ENCODE measurements at regions not wholly inside any gene's neighbourhood (a gene's known extent, or its start where the extent isn't known, plus 50 kb on each side); places are given as distances from the start of the nearest gene placed in this dataset.

DNA sequence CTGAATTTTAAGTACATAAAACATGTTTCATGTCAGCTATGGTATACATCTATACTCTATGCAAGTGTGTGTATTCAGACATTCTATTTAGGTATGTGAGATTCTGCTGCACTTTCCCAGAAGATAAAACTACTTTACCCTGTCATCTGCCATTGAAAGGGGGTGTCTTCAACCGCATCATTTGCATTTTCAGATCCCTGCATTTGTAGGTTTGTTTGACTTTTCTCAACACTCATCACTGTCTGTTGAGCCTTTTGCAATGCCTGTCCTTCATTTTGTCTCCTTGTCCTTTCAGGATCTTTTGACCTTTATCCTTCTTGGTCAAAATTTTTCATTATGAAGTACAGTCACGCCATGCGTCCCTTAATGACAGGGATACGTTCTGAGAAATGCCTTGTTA lies 103.5 kb downstream of the TMA16 start:
- no peak overlapping the region for H3K9ac ChIP-seq (ENCODE audit: low read length in 3 of 3)
- H3K27ac ChIP-seq (ENCODE audit: low read depth in 2 of 2, low read length in 2 of 2), result no peak overlapping the region
- H3K4me3 ChIP-seq (ENCODE audit: low read length in 3 of 3), result no peak overlapping the region
- intact Hi-C loops (cut with DNase I), result no loop called here
- no peaks in the 10 kb centered on the region for H3K9me3 ChIP-seq (ENCODE audit: control insufficient read depth in 2 of 3, insufficient read depth in 1 of 3, low read length in 3 of 3)
- no peaks in the 10 kb centered on the region for H3K27me3 ChIP-seq (ENCODE audit: control insufficient read depth, insufficient read depth, low read length)
- no peak for FAIRE-seq
- TF ChIP-seq, protein P1, sequence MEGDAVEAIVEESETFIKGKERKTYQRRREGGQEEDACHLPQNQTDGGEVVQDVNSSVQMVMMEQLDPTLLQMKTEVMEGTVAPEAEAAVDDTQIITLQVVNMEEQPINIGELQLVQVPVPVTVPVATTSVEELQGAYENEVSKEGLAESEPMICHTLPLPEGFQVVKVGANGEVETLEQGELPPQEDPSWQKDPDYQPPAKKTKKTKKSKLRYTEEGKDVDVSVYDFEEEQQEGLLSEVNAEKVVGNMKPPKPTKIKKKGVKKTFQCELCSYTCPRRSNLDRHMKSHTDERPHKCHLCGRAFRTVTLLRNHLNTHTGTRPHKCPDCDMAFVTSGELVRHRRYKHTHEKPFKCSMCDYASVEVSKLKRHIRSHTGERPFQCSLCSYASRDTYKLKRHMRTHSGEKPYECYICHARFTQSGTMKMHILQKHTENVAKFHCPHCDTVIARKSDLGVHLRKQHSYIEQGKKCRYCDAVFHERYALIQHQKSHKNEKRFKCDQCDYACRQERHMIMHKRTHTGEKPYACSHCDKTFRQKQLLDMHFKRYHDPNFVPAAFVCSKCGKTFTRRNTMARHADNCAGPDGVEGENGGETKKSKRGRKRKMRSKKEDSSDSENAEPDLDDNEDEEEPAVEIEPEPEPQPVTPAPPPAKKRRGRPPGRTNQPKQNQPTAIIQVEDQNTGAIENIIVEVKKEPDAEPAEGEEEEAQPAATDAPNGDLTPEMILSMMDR (IDR thresholded peaks at IDR 0.05; ENCODE audit: borderline replicate concordance, extremely low read depth, insufficient read depth), result no peak
- H3K4me1 ChIP-seq (ENCODE audit: control insufficient read depth in 2 of 3, insufficient read depth in 2 of 3, low read depth in 1 of 3, low read length in 3 of 3), result no peaks in the 10 kb centered on the region
- DNase-seq, result no peak
- H3K36me3 ChIP-seq (ENCODE audit: control insufficient read depth in 2 of 3, insufficient read depth in 3 of 3, low read length in 3 of 3), result no peaks in the 10 kb centered on the region

DNA sequence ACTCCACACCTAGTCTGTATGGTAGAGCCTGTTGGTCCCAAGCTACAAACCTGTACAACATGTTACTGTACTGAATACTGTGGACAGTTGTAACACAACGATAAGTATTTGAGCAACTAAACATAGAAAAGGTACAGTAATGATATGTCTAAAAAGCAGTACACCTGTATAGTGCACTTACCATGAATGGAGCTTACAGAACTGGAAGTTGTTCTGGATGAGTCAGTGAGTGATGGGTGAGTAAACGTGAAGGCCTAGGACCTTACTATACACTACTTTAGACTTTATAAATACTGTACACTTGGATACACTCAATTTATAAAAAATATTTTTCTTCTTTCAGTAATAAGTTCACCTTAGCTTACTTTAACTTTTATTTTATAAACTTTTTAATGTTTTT lies 104.0 kb downstream of the TMA16 start:
- H3K27me3 ChIP-seq (ENCODE audit: control insufficient read depth, insufficient read depth, low read length), result no peaks in the 10 kb centered on the region
- H3K4me3 ChIP-seq (ENCODE audit: low read length in 3 of 3), result no peak overlapping the region
- H3K27ac ChIP-seq (ENCODE audit: low read depth in 2 of 2, low read length in 2 of 2), result no peak overlapping the region
- DNase-seq, result no peak
- H3K9ac ChIP-seq (ENCODE audit: low read length in 3 of 3), result no peak overlapping the region
- H3K36me3 ChIP-seq (ENCODE audit: control insufficient read depth in 2 of 3, insufficient read depth in 3 of 3, low read length in 3 of 3), result no peaks in the 10 kb centered on the region
- FAIRE-seq, result no peak
- H3K4me1 ChIP-seq (ENCODE audit: control insufficient read depth in 2 of 3, insufficient read depth in 2 of 3, low read depth in 1 of 3, low read length in 3 of 3), result no peaks in the 10 kb centered on the region
- TF ChIP-seq, protein P1 (IDR thresholded peaks at IDR 0.05; ENCODE audit: borderline replicate concordance, extremely low read depth, insufficient read depth), result no peak
- no peaks in the 10 kb centered on the region for H3K9me3 ChIP-seq (ENCODE audit: control insufficient read depth in 2 of 3, insufficient read depth in 1 of 3, low read length in 3 of 3)
- intact Hi-C loops (cut with DNase I), result no loop called here

DNA sequence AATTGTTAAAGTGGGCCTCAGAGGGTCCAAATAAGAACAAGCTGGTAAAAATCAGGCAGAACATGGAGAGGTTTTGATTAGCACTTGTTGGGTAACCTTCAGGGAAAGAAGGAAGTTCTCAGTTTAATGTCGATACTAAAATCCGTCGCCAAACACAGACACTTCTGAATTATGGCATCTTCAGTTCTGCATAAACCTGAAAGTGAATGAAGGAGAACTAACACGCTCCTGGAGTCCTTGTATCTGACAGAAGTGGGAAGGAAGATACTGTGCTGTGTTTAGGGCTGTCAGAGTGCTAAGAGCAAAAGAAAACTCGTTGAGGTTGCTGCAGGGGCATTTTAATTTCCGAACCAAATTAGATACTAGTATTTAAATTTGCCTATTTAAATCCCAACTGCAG lies 106.2 kb downstream of the TMA16 start:
- FAIRE-seq (no peak), DNase-seq (no peak)
- H3K27ac ChIP-seq (ENCODE audit: low read depth in 2 of 2, low read length in 2 of 2), result no peak overlapping the region
- no peaks in the 10 kb centered on the region for H3K36me3 ChIP-seq (ENCODE audit: control insufficient read depth in 2 of 3, insufficient read depth in 3 of 3, low read length in 3 of 3)
- H3K27me3 ChIP-seq (ENCODE audit: control insufficient read depth, insufficient read depth, low read length), result no peaks in the 10 kb centered on the region
- no peak overlapping the region for H3K9ac ChIP-seq (ENCODE audit: low read length in 3 of 3)
- H3K4me1 ChIP-seq (ENCODE audit: control insufficient read depth in 2 of 3, insufficient read depth in 2 of 3, low read depth in 1 of 3, low read length in 3 of 3), result no peaks in the 10 kb centered on the region
- no peak overlapping the region for H3K4me3 ChIP-seq (ENCODE audit: low read length in 3 of 3)
- no peaks in the 10 kb centered on the region for H3K9me3 ChIP-seq (ENCODE audit: control insufficient read depth in 2 of 3, insufficient read depth in 1 of 3, low read length in 3 of 3)
- TF ChIP-seq, protein P1 (IDR thresholded peaks at IDR 0.05; ENCODE audit: borderline replicate concordance, extremely low read depth, insufficient read depth), result no peak
- intact Hi-C loops (cut with DNase I), result no loop called here

DNA sequence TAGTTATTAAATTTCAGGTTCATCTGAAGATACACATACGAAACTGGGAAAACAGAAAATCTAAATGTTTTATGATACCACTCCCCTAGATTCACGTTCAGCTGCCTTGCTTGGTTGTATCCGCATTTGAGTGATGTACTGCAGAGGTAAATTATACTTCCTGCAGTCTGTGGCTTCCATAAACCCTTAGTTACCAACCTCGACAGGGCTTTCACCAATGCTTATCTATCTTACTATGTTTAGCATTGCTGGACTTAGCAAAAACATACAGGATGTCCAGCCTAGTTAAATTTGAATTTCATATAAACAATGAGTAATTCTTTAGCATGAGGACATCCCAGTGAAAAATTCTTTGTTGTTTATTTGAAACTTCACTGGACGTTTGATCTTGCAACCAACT lies 108.8 kb downstream of the TMA16 start:
- TF ChIP-seq, protein P1 (IDR thresholded peaks at IDR 0.05; ENCODE audit: borderline replicate concordance, extremely low read depth, insufficient read depth), result no peak
- H3K27me3 ChIP-seq (ENCODE audit: control insufficient read depth, insufficient read depth, low read length), result no peaks in the 10 kb centered on the region
- intact Hi-C loops (cut with DNase I), result no loop called here
- no peak overlapping the region for H3K4me3 ChIP-seq (ENCODE audit: low read length in 3 of 3)
- H3K36me3 ChIP-seq (ENCODE audit: control insufficient read depth in 2 of 3, insufficient read depth in 3 of 3, low read length in 3 of 3), result no peaks in the 10 kb centered on the region
- no peaks in the 10 kb centered on the region for H3K9me3 ChIP-seq (ENCODE audit: control insufficient read depth in 2 of 3, insufficient read depth in 1 of 3, low read length in 3 of 3)
- no peak overlapping the region for H3K9ac ChIP-seq (ENCODE audit: low read length in 3 of 3)
- no peak for DNase-seq
- H3K27ac ChIP-seq (ENCODE audit: low read depth in 2 of 2, low read length in 2 of 2), result no peak overlapping the region
- no peak for FAIRE-seq
- no peaks in the 10 kb centered on the region for H3K4me1 ChIP-seq (ENCODE audit: control insufficient read depth in 2 of 3, insufficient read depth in 2 of 3, low read depth in 1 of 3, low read length in 3 of 3)
